ENCODE measurements at regions not wholly inside any gene's neighbourhood (a gene's known extent, or its start where the extent isn't known, plus 50 kb on each side); places are given as distances from the start of the nearest gene placed in this dataset.

GRCh38 chr11:45471266-45471665 lies 185.1 kb upstream of the SYT13 start:
- TF ChIP-seq POLR2A (IDR thresholded peaks at IDR 0.05), result no peak
- TF ChIP-seq, protein P1, sequence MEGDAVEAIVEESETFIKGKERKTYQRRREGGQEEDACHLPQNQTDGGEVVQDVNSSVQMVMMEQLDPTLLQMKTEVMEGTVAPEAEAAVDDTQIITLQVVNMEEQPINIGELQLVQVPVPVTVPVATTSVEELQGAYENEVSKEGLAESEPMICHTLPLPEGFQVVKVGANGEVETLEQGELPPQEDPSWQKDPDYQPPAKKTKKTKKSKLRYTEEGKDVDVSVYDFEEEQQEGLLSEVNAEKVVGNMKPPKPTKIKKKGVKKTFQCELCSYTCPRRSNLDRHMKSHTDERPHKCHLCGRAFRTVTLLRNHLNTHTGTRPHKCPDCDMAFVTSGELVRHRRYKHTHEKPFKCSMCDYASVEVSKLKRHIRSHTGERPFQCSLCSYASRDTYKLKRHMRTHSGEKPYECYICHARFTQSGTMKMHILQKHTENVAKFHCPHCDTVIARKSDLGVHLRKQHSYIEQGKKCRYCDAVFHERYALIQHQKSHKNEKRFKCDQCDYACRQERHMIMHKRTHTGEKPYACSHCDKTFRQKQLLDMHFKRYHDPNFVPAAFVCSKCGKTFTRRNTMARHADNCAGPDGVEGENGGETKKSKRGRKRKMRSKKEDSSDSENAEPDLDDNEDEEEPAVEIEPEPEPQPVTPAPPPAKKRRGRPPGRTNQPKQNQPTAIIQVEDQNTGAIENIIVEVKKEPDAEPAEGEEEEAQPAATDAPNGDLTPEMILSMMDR (IDR thresholded peaks at IDR 0.05), result no peak

Data from heart left ventricle (tissue), 13 donors.